Transverse colon (tissue), 4 donors: ENCODE measurements at regions not wholly inside any gene's neighbourhood (a gene's known extent, or its start where the extent isn't known, plus 50 kb on each side); places are given as distances from the start of the nearest gene placed in this dataset.

Source experiments
- DNase-seq: peaks from one replicate; pipeline ENCODE4 v3.0.0-alpha.2; 2019
- H3K27ac ChIP-seq, 4 donors: fragments of 200-600 bp; sonication (generic); 2 replicates each; pipeline ENCODE4 v1.5.1; 2016 to 2018; ENCODE audit warnings: inconsistent platforms in 4 of 4
- H3K27me3 ChIP-seq: fragments of 200-600 bp; sonication (generic); 2 replicates; pipeline ENCODE4 v1.5.1; 2017; ENCODE audit warnings: inconsistent platforms
- H3K36me3 ChIP-seq, 4 donors: fragments of 200-600 bp; sonication (generic); 2 replicates each; pipeline ENCODE4 v1.5.1; 2017 to 2019; ENCODE audit warnings: inconsistent platforms in 4 of 4
- H3K4me1 ChIP-seq, 4 donors: fragments of 200-600 bp; sonication (generic); 2 replicates each; pipeline ENCODE4 v1.5.1; 2017 to 2020; ENCODE audit warnings: inconsistent platforms in 4 of 4
- H3K4me3 ChIP-seq, 4 donors: fragments of 200-600 bp; sonication (generic); 1 replicate in 1 of 4; 2 replicates in 3 of 4; pipeline versions ENCODE4 v1.5.1 to v1.6.1; 2017 to 2019; ENCODE audit warnings: inconsistent platforms in 4 of 4
- H3K9me3 ChIP-seq, 2 donors: fragments of 200-600 bp; sonication (generic); 2 replicates each; pipeline ENCODE4 v1.5.1; 2017 to 2019; ENCODE audit warnings: inconsistent platforms in 2 of 2
- CTCF ChIP-seq, 5 experiments: fragments of 200-600 bp in 3 of 5; fragments of 450-650 bp in 2 of 5; sonication (generic) in 3 of 5; IDR thresholded peaks; 1 replicate in 2 of 5; 2 replicates in 3 of 5; pipeline ENCODE4 v1.5.1; 2016 to 2017; ENCODE audit warnings: antibody characterized with exemption in 5 of 5, inconsistent platforms in 3 of 5, mild to moderate bottlenecking in 2 of 5, moderate library complexity in 1 of 5
- EP300 ChIP-seq: sonication (generic); formaldehyde crosslinking; IDR thresholded peaks from one replicate; pipeline ENCODE4 v1.6.1; 2017; ENCODE audit warnings: antibody characterized with exemption, low read depth
- POLR2A ChIP-seq: fragments of 450-650 bp; IDR thresholded peaks from one replicate; pipeline ENCODE4 v1.6.1; 2016; ENCODE audit warnings: antibody characterized with exemption, mild to moderate bottlenecking, moderate library complexity
- POLR2AphosphoS5 ChIP-seq, 3 donors: sonication (generic); formaldehyde crosslinking; IDR thresholded peaks; one replicate each; pipeline ENCODE4 v1.6.1; 2016; ENCODE audit warnings: antibody characterized with exemption in 3 of 3
- WGBS, 2 donors: methylation state at CpG; one replicate each; pipeline ENCODE4 v1.1.5; 2018; ENCODE audit warnings: low coverage in 1 of 2; 5-methylcytosine and 5-hydroxymethylcytosine counted together
- in situ Hi-C, 4 donors: fragments of 200-750 bp; cut with MboI; loops; one replicate each; pipeline versions ENCODE4 v1.15.0 to v1.15.1; 2017; ENCODE audit warnings: low sequenced_read_pairs in 3 of 4, low pct_ligation_motif_present in 1 of 4, low pct_unique_long_range_greater_than_20kb in 1 of 4
- intact Hi-C: fragments of 100-400 bp; cut with DNase I; formaldehyde crosslinking; loops from one replicate; pipeline ENCODE4 v1.15.1; 2023; ENCODE audit warnings: low total_unique reads

- no peaks in the 10 kb centered on the region for H3K27me3 ChIP-seq
- H3K27ac ChIP-seq: no peak overlapping the region
- no peaks in the 10 kb centered on the region for H3K9me3 ChIP-seq
- no peaks in the 10 kb centered on the region for H3K4me1 ChIP-seq
- DNase-seq: no peak
- in situ Hi-C loops (no loop called here), intact Hi-C loops (no loop called here)
- H3K36me3 ChIP-seq: no peaks in the 10 kb centered on the region
- TF ChIP-seq CTCF (IDR thresholded peaks at IDR 0.05): no peak
- TF ChIP-seq EP300: no peak
- TF ChIP-seq POLR2A: no peak
- no peak for TF ChIP-seq POLR2AphosphoS5 (IDR thresholded peaks at IDR 0.05)
- H3K4me3 ChIP-seq: no peak overlapping the region
Observed at GRCh38 chr1:239239529-239239928, 146.8 kb upstream of the CHRM3 start.

GRCh38 chr1:239237912-239238311 lies 148.5 kb upstream of the CHRM3 start:
- in situ Hi-C loops (no loop called here), intact Hi-C loops (no loop called here)
- no peak overlapping the region for H3K27ac ChIP-seq
- H3K9me3 ChIP-seq: no peaks in the 10 kb centered on the region
- H3K27me3 ChIP-seq: no peaks in the 10 kb centered on the region
- WGBS, 2 donors: 88 to 96% methylated on average over 9 of the region's 9 CpGs
- H3K36me3 ChIP-seq: no peaks in the 10 kb centered on the region
- TF ChIP-seq EP300 (no peak), POLR2A (no peak), CTCF (IDR thresholded peaks at IDR 0.05) (no peak), POLR2AphosphoS5 (IDR thresholded peaks at IDR 0.05) (no peak)
- DNase-seq: no peak
- no peak overlapping the region for H3K4me3 ChIP-seq
- peaks cover 0 to under 1% (median 0%) of the 10 kb centered on the region in 4 donors for H3K4me1 ChIP-seq

- Histone ChIP-seq H3K4me1 (peaks cover 0 to 4% (median 1%) of the 10 kb centered on the region in 4 donors), H3K4me3 (no peak overlapping the region), H3K27me3 (no peaks in the 10 kb centered on the region), H3K27ac (no peak overlapping the region), H3K9me3 (no peaks in the 10 kb centered on the region), H3K36me3 (no peaks in the 10 kb centered on the region)
- in situ Hi-C loops (no loop called here), intact Hi-C loops (no loop called here)
- no peak for DNase-seq
- 29 to 33% methylated on average over 1 to 2 of the region's 2 CpGs for WGBS, 2 donors
- TF ChIP-seq CTCF (IDR thresholded peaks at IDR 0.05): no peak
- TF ChIP-seq POLR2AphosphoS5 (IDR thresholded peaks at IDR 0.05): no peak
- TF ChIP-seq POLR2A: no peak
- no peak for TF ChIP-seq EP300
Observed at GRCh38 chr1:239233626-239234025, 152.7 kb upstream of the CHRM3 start.

GRCh38 chr1:239232921-239233320 lies 153.4 kb upstream of the CHRM3 start:
- Histone ChIP-seq H3K27me3 (no peaks in the 10 kb centered on the region), H3K27ac (no peak overlapping the region), H3K9me3 (no peaks in the 10 kb centered on the region), H3K4me1 (peaks cover 0 to 4% (median 2%) of the 10 kb centered on the region in 4 donors), H3K36me3 (no peaks in the 10 kb centered on the region), H3K4me3 (no peak overlapping the region)
- 48 to 74% methylated on average over 2 of the region's 2 CpGs for WGBS, 2 donors
- DNase-seq: no peak
- intact Hi-C loops: no loop called here
- in situ Hi-C loops: no loop called here
- TF ChIP-seq POLR2A (no peak), CTCF (IDR thresholded peaks at IDR 0.05) (no peak), EP300 (no peak)
